Mucosa of descending colon (tissue), 3 donors: ENCODE measurements at regions not wholly inside any gene's neighbourhood (a gene's known extent, or its start where the extent isn't known, plus 50 kb on each side); places are given as distances from the start of the nearest gene placed in this dataset.

Experiments
- ATAC-seq: fragments of 200-7000 bp; cut with Tn5 transposase; one replicate; pipeline ENCODE4 v1.9.1; 2020; ENCODE audit warnings: mild to moderate bottlenecking, moderate library complexity
- DNase-seq, 3 donors: peaks; one replicate each; pipeline ENCODE4 v3.0.0-alpha.2; 2020
- H3K36me3 ChIP-seq: fragments of 200-600 bp; one replicate; pipeline ENCODE4 v1.8.0; 2021; ENCODE audit warnings: low read depth, mild to moderate bottlenecking
- H3K4me1 ChIP-seq: fragments of 200-600 bp; one replicate; pipeline ENCODE4 v1.8.0; 2021; ENCODE audit warnings: low read depth, mild to moderate bottlenecking
- H3K4me3 ChIP-seq: fragments of 200-600 bp; one replicate; pipeline ENCODE4 v1.8.0; 2021; ENCODE audit warnings: mild to moderate bottlenecking
- H3K9me3 ChIP-seq: fragments of 200-600 bp; one replicate; pipeline ENCODE4 v1.8.0; 2021; ENCODE audit warnings: mild to moderate bottlenecking
- intact Hi-C, 2 donors: fragments of 100-400 bp; cut with DNase I in 1 of 2; cut with micrococcal nuclease in 1 of 2; formaldehyde crosslinking; loops; one replicate each; pipeline versions ENCODE4 v1.11.0 to v1.11.1; 2022; cut with DNase I, micrococcal nuclease
- TF ChIP-seq, protein P1 (sequence below): fragments of 200-600 bp; IDR thresholded peaks from one replicate; pipeline ENCODE4 v1.8.0; 2022; ENCODE audit warnings: antibody characterized with exemption, mild to moderate bottlenecking
- donor health status: DM: no; HTN: no; CAD: no; lungs with moderate emphysema.
- donor health status: DM: no; HTN: no; CAD: no.
- donor health status: DM: no; HTN: yes; CAD: no.

DNA sequence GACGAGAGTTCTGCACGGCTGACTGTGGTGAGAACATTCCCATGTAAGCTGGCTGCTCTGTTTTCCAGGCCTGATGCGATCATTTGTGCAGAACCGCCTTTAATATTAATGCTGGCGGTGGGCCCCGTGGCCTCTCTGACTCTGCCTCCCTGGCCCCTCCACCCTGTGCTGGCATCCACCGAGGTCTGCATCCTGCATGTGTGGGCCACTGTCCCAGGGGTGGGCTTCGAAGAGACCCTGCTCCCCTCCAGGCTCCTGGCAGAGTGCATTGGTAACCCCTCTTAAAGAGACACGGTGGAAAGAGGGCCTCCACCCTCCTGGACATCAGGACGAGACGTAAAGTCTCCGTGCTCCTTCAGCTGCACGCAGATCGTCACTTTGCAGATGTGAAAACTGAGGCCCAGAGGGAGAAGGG is 67.3 kb upstream of the FAM20C start:
- TF ChIP-seq, protein P1, sequence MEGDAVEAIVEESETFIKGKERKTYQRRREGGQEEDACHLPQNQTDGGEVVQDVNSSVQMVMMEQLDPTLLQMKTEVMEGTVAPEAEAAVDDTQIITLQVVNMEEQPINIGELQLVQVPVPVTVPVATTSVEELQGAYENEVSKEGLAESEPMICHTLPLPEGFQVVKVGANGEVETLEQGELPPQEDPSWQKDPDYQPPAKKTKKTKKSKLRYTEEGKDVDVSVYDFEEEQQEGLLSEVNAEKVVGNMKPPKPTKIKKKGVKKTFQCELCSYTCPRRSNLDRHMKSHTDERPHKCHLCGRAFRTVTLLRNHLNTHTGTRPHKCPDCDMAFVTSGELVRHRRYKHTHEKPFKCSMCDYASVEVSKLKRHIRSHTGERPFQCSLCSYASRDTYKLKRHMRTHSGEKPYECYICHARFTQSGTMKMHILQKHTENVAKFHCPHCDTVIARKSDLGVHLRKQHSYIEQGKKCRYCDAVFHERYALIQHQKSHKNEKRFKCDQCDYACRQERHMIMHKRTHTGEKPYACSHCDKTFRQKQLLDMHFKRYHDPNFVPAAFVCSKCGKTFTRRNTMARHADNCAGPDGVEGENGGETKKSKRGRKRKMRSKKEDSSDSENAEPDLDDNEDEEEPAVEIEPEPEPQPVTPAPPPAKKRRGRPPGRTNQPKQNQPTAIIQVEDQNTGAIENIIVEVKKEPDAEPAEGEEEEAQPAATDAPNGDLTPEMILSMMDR, result no peak
- no peak for DNase-seq
- H3K4me1 ChIP-seq, result no peaks in the 10 kb centered on the region
- H3K9me3 ChIP-seq, result no peaks in the 10 kb centered on the region
- no peak overlapping the region for H3K4me3 ChIP-seq
- intact Hi-C loops, result no loop called here
- no peak for ATAC-seq
- no peaks in the 10 kb centered on the region for H3K36me3 ChIP-seq

DNA sequence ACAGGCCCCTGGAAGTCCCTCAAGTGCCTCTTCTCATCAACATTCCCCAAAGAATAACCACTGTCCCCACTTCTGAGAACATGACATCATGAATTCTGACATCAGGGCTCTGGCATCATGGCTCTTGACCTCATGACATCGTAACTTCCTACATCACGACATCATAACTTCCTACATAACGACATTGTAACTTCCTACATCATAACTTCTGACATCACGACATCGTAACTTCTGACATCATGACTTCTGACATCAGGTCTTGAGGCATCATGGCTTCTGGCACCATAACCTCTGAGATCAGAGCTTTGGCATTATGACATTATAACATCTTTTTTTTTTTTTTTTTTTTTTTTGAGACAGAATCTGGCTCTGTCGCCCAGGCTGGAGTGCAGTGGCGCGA is 66.7 kb upstream of the FAM20C start:
- H3K4me3 ChIP-seq, result no peak overlapping the region
- H3K36me3 ChIP-seq, result no peaks in the 10 kb centered on the region
- no peak for ATAC-seq
- DNase-seq, result no peak
- no peaks in the 10 kb centered on the region for H3K4me1 ChIP-seq
- no peaks in the 10 kb centered on the region for H3K9me3 ChIP-seq
- intact Hi-C loops, result no loop called here
- TF ChIP-seq, protein P1, result no peak

DNA sequence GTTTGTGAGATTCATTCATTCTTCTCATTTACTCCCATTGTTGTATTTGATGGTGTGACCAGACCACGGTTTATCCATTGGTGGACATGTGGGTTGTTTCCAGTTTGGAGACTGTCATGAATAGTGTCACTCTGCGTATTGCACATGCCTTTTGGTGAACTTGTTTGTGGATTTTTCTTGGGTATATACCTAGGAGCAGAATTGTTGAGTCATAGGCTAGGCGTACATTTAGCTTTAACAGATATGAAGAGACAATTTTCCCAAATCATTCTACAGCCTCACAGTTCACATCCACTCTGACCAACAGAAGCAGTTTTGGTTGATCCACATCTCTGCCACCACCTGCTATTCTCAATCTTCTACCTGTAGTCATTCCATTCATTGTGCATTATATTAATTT is 66.0 kb upstream of the FAM20C start:
- no peaks in the 10 kb centered on the region for H3K36me3 ChIP-seq
- ATAC-seq (no peak), DNase-seq (no peak)
- no peaks in the 10 kb centered on the region for H3K9me3 ChIP-seq
- no peaks in the 10 kb centered on the region for H3K4me1 ChIP-seq
- intact Hi-C loops, result no loop called here
- no peak overlapping the region for H3K4me3 ChIP-seq
- TF ChIP-seq, protein P1, result no peak

DNA sequence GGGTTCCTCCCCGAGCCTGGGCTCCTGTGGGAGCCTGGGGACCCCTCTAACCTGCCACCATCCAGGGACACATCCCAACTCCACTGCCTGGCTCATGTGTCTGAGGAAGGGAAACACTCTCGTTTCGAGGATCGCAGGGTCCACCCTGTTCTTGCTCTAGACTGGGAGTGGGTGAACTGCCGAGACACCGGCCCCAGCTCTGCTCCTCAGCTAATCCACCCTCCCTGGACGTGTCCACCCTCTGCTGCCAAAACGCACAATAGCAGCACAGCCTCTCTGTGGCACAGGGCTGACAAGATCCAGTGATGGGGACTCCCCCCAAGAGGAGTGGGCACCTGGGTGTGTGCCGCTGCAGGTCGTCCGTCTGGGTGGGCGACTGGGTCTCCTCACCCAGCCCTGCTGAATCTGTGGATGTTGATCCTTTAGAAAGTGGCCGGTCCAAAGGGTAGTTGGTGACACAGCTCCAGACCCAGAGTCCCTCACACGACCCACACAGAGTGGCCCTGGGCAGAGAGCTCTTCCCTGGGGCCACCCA is 65.2 kb upstream of the FAM20C start:
- H3K4me1 ChIP-seq, result no peaks in the 10 kb centered on the region
- TF ChIP-seq, protein P1, result no peak
- H3K4me3 ChIP-seq, result no peak overlapping the region
- intact Hi-C loops, result no loop called here
- no peaks in the 10 kb centered on the region for H3K36me3 ChIP-seq
- no peak for ATAC-seq
- H3K9me3 ChIP-seq, result no peaks in the 10 kb centered on the region
- DNase-seq, result no peak

DNA sequence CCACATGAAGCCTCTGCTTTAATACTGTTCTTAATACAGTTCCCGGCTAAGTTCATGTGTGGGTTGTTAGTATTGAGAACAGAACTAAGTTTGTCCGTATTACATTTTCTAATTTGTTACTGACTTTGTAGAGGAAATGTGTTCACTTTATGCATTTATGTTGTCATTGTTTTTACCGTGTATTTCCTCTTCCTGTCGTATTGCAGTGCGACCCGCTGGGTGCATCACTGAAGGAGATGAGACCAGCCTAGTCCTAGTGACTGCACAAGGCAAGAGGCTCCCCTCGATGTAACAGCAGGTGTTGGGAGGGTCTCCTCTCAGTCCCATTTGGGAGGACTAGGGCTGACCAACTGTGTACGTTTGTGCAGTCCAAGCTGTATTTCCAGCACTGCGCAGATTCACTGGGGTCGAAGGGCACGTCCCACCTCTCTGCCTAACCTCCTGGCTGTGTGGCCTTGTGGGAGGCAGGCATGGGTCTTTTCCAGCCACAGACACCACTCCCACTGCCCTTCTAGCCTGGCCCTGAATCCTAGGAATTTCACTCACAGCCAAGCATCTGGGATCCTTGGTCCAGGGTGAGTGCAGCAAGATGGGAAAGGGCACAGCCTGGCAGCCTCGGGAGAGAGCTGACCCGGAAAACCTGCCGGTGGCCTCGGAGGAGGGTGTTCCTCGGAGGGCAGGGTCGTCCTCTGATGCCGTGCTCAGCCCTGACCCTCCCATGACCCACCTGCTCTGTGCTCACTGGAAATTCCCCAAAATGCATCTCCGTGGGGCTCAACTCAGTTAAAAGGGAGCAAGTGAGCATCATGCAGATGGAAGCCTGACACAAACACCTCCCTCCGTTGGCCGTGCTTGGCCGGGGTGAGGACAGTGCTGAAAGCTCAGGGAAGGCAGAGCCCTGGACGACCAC is 63.9 kb upstream of the FAM20C start:
- DNase-seq, result no peak
- intact Hi-C loops, result no loop called here
- Histone ChIP-seq H3K9me3 (no peaks in the 10 kb centered on the region), H3K4me3 (no peak overlapping the region), H3K36me3 (no peaks in the 10 kb centered on the region), H3K4me1 (no peaks in the 10 kb centered on the region)
- no peak for ATAC-seq
- TF ChIP-seq, protein P1, result no peak
